PC-3 (cell line): ENCODE measurements at regions not wholly inside any gene's neighbourhood (a gene's known extent, or its start where the extent isn't known, plus 50 kb on each side); places are given as distances from the start of the nearest gene placed in this dataset.
"Not testable (repeated sequence)": the region's sequence is repeated elsewhere in the genome, so short reads cannot be mapped to it uniquely, and the experiment has no call there.

Experiments used
- ATAC-seq: fragments of 200-7000 bp; cut with Tn5 transposase; 2 replicates; pipeline ENCODE4 v1.9.1; 2020; ENCODE audit warnings: mild to moderate bottlenecking, moderate library complexity
- BruUV-seq: library from RNA; stranded (reverse); fragments of 400-500 nt; replicated peaks from 2 replicates; lab custom pipeline; 2021; lab: Mats Ljungman, UMichigan
- CTCF ChIA-PET: fragments of 300-600 bp; sonication (Branson Sonifier 250); formaldehyde crosslinking; loops from one replicate; lab custom pipeline; 2022; ENCODE audit warnings: antibody characterized with exemption; lab: Charles Lee
- POLR2A ChIA-PET: fragments of 300-600 bp; sonication (Branson Sonifier 250); formaldehyde crosslinking; loops from one replicate; lab custom pipeline; 2022; ENCODE audit warnings: antibody characterized with exemption; ENCODE audit not compliant: unreplicated experiment; lab: Charles Lee
- DNase-seq: peaks from one replicate; pipeline ENCODE4 v3.0.0-alpha.2; 2015
- H2AFZ ChIP-seq: fragments of 300-600 bp; sonication (generic); 2 replicates; pipeline ENCODE4 v1.6.0; 2016; ENCODE audit warnings: antibody characterized with exemption, low read length
- H3F3A ChIP-seq: fragments of 300-600 bp; sonication (generic); one replicate; pipeline ENCODE4 v1.6.0; 2017; ENCODE audit warnings: antibody characterized with exemption, low read length, control low read depth, mild to moderate bottlenecking; ENCODE audit not compliant: unreplicated experiment
- H3K27ac ChIP-seq: fragments of 300-600 bp; sonication (generic); 2 replicates; pipeline ENCODE4 v1.5.1; 2016; ENCODE audit warnings: mild to moderate bottlenecking, low read length
- H3K27me3 ChIP-seq: fragments of 300-600 bp; sonication (generic); 2 replicates; pipeline ENCODE4 v1.6.1; 2016; ENCODE audit warnings: low read length, mixed read lengths
- H3K36me3 ChIP-seq: fragments of 300-600 bp; sonication (generic); 2 replicates; pipeline ENCODE4 v1.6.1; 2016; ENCODE audit warnings: low read depth, mixed run types, low read length, mixed read lengths
- H3K4me1 ChIP-seq: fragments of 300-600 bp; sonication (generic); 2 replicates; pipeline ENCODE4 v1.5.1; 2016; ENCODE audit warnings: low read length; ENCODE audit not compliant: insufficient read depth
- H3K4me2 ChIP-seq: fragments of 300-600 bp; sonication (generic); 2 replicates; pipeline ENCODE4 v1.6.0; 2016; ENCODE audit warnings: low read length
- H3K4me3 ChIP-seq: fragments of 300-600 bp; sonication (generic); 2 replicates; pipeline ENCODE4 v1.5.1; 2016; ENCODE audit warnings: mild to moderate bottlenecking, low read length, mixed read lengths
- H3K79me2 ChIP-seq: fragments of 300-600 bp; sonication (generic); 2 replicates; pipeline ENCODE4 v1.6.1; 2017; ENCODE audit warnings: low read length, mixed read lengths
- H3K9ac ChIP-seq: fragments of 300-600 bp; sonication (generic); 2 replicates; pipeline ENCODE4 v1.6.0; 2016; ENCODE audit warnings: mild to moderate bottlenecking, low read length
- H3K9me2 ChIP-seq: fragments of 300-600 bp; sonication (generic); replicated peaks from 2 replicates; pipeline ENCODE4 v1.6.1; 2016; ENCODE audit warnings: mixed run types, low read length, mixed read lengths
- H3K9me3 ChIP-seq: fragments of 300-600 bp; sonication (generic); 2 replicates; pipeline ENCODE4 v1.6.1; 2016; ENCODE audit warnings: low read length, mixed read lengths
- H4K20me1 ChIP-seq: fragments of 300-600 bp; sonication (generic); 2 replicates; pipeline ENCODE4 v1.6.1; 2016; ENCODE audit warnings: low read length, mixed read lengths
- EZH2 ChIP-seq: fragments of 300-600 bp; sonication (generic); IDR thresholded peaks from one replicate; pipeline ENCODE4 v1.6.1; 2017; ENCODE audit warnings: antibody characterized with exemption, mild to moderate bottlenecking, low read length; ENCODE audit not compliant: unreplicated experiment
- EZH2phosphoT487 ChIP-seq: fragments of 300-600 bp; sonication (generic); IDR thresholded peaks from 2 replicates; pipeline ENCODE4 v1.6.1; 2018; ENCODE audit warnings: mild to moderate bottlenecking, antibody characterized with exemption, low read length, borderline replicate concordance
- intact Hi-C: fragments of 100-400 bp; cut with micrococcal nuclease; formaldehyde crosslinking; loops from 2 replicates; pipeline ENCODE4 v1.9.0; 2023
- TF ChIP-seq, protein P1 (sequence below): fragments of 300-600 bp; sonication (generic); conservative IDR thresholded peaks from 2 replicates; pipeline ENCODE4 v1.5.1; 2017; ENCODE audit warnings: antibody characterized with exemption, low read depth, mild to moderate bottlenecking, low read length

DNA sequence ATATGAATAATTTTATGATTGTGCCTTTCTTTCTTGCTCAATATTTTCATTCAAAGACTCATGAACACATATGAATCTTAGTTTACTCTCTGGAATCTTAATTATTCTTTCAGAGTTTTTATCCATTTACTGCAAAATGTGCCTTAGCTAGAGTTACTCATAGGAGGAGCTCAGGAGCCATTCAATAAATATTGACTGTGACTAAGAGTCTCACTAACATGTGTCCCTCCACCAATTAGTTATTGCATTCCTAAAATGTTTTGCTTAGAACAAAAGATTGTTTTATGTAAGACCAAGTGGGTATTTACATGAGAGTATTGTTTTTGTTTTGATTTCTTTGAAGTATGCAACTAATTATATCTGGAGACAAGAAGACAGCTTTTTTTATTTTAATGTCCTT lies 218.4 kb upstream of the MAST4 start:
- H3K9me2 ChIP-seq, result no peaks in the 10 kb centered on the region
- ATAC-seq (no peak), DNase-seq (no peak)
- no peaks in the 10 kb centered on the region for H3K9me3 ChIP-seq
- no peaks in the 10 kb centered on the region for H3K4me1 ChIP-seq
- intact Hi-C loops, result no loop called here
- CTCF ChIA-PET, result no interaction called here
- no TSS peak for BruUV-seq
- no peaks in the 10 kb centered on the region for H3K36me3 ChIP-seq
- H3K27me3 ChIP-seq, result no peaks in the 10 kb centered on the region
- TF ChIP-seq EZH2phosphoT487, result no peak
- TF ChIP-seq EZH2, result no peak
- TF ChIP-seq, protein P1, sequence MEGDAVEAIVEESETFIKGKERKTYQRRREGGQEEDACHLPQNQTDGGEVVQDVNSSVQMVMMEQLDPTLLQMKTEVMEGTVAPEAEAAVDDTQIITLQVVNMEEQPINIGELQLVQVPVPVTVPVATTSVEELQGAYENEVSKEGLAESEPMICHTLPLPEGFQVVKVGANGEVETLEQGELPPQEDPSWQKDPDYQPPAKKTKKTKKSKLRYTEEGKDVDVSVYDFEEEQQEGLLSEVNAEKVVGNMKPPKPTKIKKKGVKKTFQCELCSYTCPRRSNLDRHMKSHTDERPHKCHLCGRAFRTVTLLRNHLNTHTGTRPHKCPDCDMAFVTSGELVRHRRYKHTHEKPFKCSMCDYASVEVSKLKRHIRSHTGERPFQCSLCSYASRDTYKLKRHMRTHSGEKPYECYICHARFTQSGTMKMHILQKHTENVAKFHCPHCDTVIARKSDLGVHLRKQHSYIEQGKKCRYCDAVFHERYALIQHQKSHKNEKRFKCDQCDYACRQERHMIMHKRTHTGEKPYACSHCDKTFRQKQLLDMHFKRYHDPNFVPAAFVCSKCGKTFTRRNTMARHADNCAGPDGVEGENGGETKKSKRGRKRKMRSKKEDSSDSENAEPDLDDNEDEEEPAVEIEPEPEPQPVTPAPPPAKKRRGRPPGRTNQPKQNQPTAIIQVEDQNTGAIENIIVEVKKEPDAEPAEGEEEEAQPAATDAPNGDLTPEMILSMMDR, result no peak
- no peaks in the 10 kb centered on the region for H4K20me1 ChIP-seq
- H3F3A ChIP-seq, result no peaks in the 10 kb centered on the region
- no peak overlapping the region for H3K27ac ChIP-seq
- H2AFZ ChIP-seq, result no peak overlapping the region
- H3K4me3 ChIP-seq, result no peak overlapping the region
- no peak overlapping the region for H3K4me2 ChIP-seq
- POLR2A ChIA-PET, result no interaction called here
- no peaks in the 10 kb centered on the region for H3K79me2 ChIP-seq
- no peak overlapping the region for H3K9ac ChIP-seq

DNA sequence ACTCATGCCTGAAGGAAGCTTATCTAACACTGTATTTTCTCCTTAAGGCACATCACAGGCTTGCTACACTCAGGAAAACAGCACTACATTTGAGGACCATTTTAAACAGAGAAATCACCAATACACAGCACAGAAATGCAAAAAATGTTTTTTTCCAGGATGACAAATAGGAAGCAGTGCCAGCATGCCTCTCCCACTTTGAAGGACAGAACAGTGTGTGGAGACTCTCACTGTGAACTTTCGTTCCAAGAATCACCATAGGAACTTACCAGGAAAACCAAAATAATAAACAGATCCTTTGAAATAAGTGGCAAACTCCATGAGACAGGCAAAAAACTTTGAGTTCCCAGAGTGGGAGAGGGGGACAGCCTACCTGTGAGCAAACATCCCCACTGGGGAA lies 217.8 kb upstream of the MAST4 start:
- no TSS peak for BruUV-seq
- POLR2A ChIA-PET, result no interaction called here
- Histone ChIP-seq H3K79me2 (no peaks in the 10 kb centered on the region), H3K9ac (no peak overlapping the region), H3K27me3 (no peaks in the 10 kb centered on the region), H3K4me3 (no peak overlapping the region), H3K27ac (no peak overlapping the region), H3K9me2 (no peaks in the 10 kb centered on the region), H3K4me1 (no peaks in the 10 kb centered on the region), H4K20me1 (no peaks in the 10 kb centered on the region), H3F3A (no peaks in the 10 kb centered on the region), H3K9me3 (no peaks in the 10 kb centered on the region), H3K4me2 (no peak overlapping the region), H2AFZ (no peak overlapping the region), H3K36me3 (no peaks in the 10 kb centered on the region)
- DNase-seq, result no peak
- CTCF ChIA-PET, result no interaction called here
- intact Hi-C loops, result no loop called here
- no peak for ATAC-seq
- TF ChIP-seq, protein P1, result no peak
- TF ChIP-seq EZH2, result no peak
- no peak for TF ChIP-seq EZH2phosphoT487

DNA sequence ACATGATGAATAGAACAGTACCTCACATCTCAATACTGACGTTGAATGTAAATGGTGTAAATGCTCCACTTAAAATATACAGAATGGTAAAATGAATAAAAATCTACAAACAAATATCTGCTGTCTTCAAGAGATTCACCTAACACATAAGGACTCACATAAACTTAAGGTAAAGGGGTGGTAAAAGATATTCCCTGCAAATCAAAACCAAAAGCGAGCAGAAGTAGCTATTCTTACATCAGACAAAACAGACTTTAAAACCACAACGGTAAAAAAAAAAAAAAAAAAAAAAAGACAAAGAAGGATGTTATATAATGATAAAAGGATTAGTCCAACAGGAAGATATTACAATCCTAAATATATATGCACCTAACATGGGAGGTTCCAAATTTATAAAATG lies 214.0 kb upstream of the MAST4 start:
- TF ChIP-seq EZH2phosphoT487 (no peak), EZH2 (no peak)
- TF ChIP-seq, protein P1, result no peak
- no TSS peak for BruUV-seq
- H3K36me3 ChIP-seq, result no peaks in the 10 kb centered on the region
- H3K27me3 ChIP-seq, result no peaks in the 10 kb centered on the region
- H2AFZ ChIP-seq, result no peak overlapping the region
- intact Hi-C loops, result no loop called here
- no peaks in the 10 kb centered on the region for H3K9me2 ChIP-seq
- H3K79me2 ChIP-seq, result no peaks in the 10 kb centered on the region
- no peaks in the 10 kb centered on the region for H3K9me3 ChIP-seq
- H3F3A ChIP-seq, result no peaks in the 10 kb centered on the region
- H4K20me1 ChIP-seq, result no peaks in the 10 kb centered on the region
- DNase-seq (no peak), ATAC-seq (no peak)
- no peaks in the 10 kb centered on the region for H3K4me1 ChIP-seq
- H3K4me3 ChIP-seq, result no peak overlapping the region
- no peak overlapping the region for H3K9ac ChIP-seq
- H3K27ac ChIP-seq, result no peak overlapping the region
- CTCF ChIA-PET, result no interaction called here
- H3K4me2 ChIP-seq, result no peak overlapping the region
- POLR2A ChIA-PET, result no interaction called here

DNA sequence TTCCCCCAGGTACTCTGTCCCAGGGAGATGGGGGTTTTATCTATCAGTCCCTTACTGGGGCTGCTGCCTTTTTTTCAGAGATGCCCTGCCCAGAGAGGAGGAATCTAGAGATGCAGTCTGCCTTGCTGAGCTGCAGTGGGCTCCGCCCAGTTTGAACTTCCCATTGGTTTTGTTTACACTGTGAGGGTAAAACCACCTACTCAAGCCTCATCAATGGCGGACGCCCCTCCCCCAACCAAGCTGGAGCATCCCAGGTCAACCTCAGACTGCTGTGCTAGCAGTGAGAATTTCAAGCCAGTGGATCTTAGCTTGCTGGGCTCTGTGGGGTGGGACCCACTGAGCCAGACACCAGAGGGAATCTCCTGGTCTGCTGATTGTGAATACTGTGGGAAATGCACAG lies 191.0 kb upstream of the MAST4 start:
- H3K4me3 ChIP-seq, H3K79me2 ChIP-seq, H3K27me3 ChIP-seq, H3K36me3 ChIP-seq, DNase-seq, H3F3A ChIP-seq, CTCF ChIA-PET, H3K27ac ChIP-seq, intact Hi-C loops, H3K9me2 ChIP-seq, H4K20me1 ChIP-seq, ATAC-seq, H3K4me1 ChIP-seq, POLR2A ChIA-PET, H2AFZ ChIP-seq, BruUV-seq, H3K9ac ChIP-seq, H3K4me2 ChIP-seq, H3K9me3 ChIP-seq: not testable (repeated sequence)
